PFSK-1 (cell line): ENCODE measurements at regions not wholly inside any gene's neighbourhood (a gene's known extent, or its start where the extent isn't known, plus 50 kb on each side); places are given as distances from the start of the nearest gene placed in this dataset.

Experiments
- POLR2AphosphoS5 ChIP-seq: IDR thresholded peaks from 2 replicates; pipeline ENCODE4 v1.6.1; 2012; ENCODE audit warnings: low read depth, mild to moderate bottlenecking, control low read depth, low read length, moderate library complexity
- SIN3A ChIP-seq: IDR thresholded peaks from 2 replicates; pipeline ENCODE4 v1.6.1; 2012; ENCODE audit warnings: mild to moderate bottlenecking, low read length, moderate library complexity, borderline replicate concordance; ENCODE audit not compliant: insufficient read depth

- TF ChIP-seq SIN3A = no peak
- TF ChIP-seq POLR2AphosphoS5 = no peak
Measured at GRCh38 chr10:83276971-83277370, 862.3 kb upstream of the GHITM start.
